ENCODE measurements at regions not wholly inside any gene's neighbourhood (a gene's known extent, or its start where the extent isn't known, plus 50 kb on each side); places are given as distances from the start of the nearest gene placed in this dataset.

- TF ChIP-seq POLR2A (IDR thresholded peaks at IDR 0.05) (no peak), CTCF (IDR thresholded peaks at IDR 0.05) (no peak)
These were observed 981.3 kb upstream of the ALCAM start for GRCh38 chr3:104385421-104385820.
